ENCODE measurements at regions not wholly inside any gene's neighbourhood (a gene's known extent, or its start where the extent isn't known, plus 50 kb on each side); places are given as distances from the start of the nearest gene placed in this dataset.

GRCh38 chr7:53087274-53087673 lies 51.8 kb downstream of the POM121L12 start:
- no peaks in the 10 kb centered on the region for H3K9me3 ChIP-seq (ENCODE audit: low read length)
- H3K27ac ChIP-seq (ENCODE audit: low read depth, low read length), result no peak overlapping the region
- peaks cover 12 to 46% (median 27%) of the 10 kb centered on the region in 5 donors for H3K9me3 Mint-ChIP-seq
- H3K36me3 ChIP-seq (ENCODE audit: insufficient read depth, low read length), result no peaks in the 10 kb centered on the region
- no peaks in the 10 kb centered on the region for H3K27me3 Mint-ChIP-seq
- H3K27ac Mint-ChIP-seq, result no peak overlapping the region
- no peak for DNase-seq
- H3K4me1 Mint-ChIP-seq, result no peaks in the 10 kb centered on the region
- CTCF ChIA-PET, result no interaction called here
- POLR2A ChIA-PET, result no interaction called here
- H3K4me3 Mint-ChIP-seq, result no peak overlapping the region
- H3K36me3 Mint-ChIP-seq, result no peaks in the 10 kb centered on the region
- H3K4me3 ChIP-seq (ENCODE audit: low read length), result no peak overlapping the region
- no peaks in the 10 kb centered on the region for H3K27me3 ChIP-seq (ENCODE audit: insufficient read depth, low read length, poor library complexity, severe bottlenecking)
- H3K4me1 ChIP-seq (ENCODE audit: insufficient read depth, low read length), result no peaks in the 10 kb centered on the region

- no peak overlapping the region for H3K4me3 Mint-ChIP-seq
- no peaks in the 10 kb centered on the region for H3K4me1 Mint-ChIP-seq
- no peaks in the 10 kb centered on the region for H3K36me3 Mint-ChIP-seq
- Histone ChIP-seq H3K9me3 (ENCODE audit: low read length) (no peaks in the 10 kb centered on the region), H3K4me3 (ENCODE audit: low read length) (no peak overlapping the region), H3K4me1 (ENCODE audit: insufficient read depth, low read length) (no peaks in the 10 kb centered on the region), H3K36me3 (ENCODE audit: insufficient read depth, low read length) (no peaks in the 10 kb centered on the region), H3K27ac (ENCODE audit: low read depth, low read length) (no peak overlapping the region), H3K27me3 (ENCODE audit: insufficient read depth, low read length, poor library complexity, severe bottlenecking) (no peaks in the 10 kb centered on the region)
- no peak overlapping the region for H3K27ac Mint-ChIP-seq
- DNase-seq, result no peak
- ChIA-PET CTCF (no interaction called here), POLR2A (no interaction called here)
- H3K9me3 Mint-ChIP-seq, result peaks cover 7 to 52% (median 16%) of the 10 kb centered on the region in 5 donors
- H3K27me3 Mint-ChIP-seq, result no peaks in the 10 kb centered on the region
These were observed 58.8 kb downstream of the POM121L12 start for GRCh38 chr7:53094191-53094590.

- CTCF ChIA-PET, result no interaction called here
- Mint-ChIP-seq H3K4me1 (no peaks in the 10 kb centered on the region), H3K9me3 (peaks cover 7 to 57% (median 17%) of the 10 kb centered on the region in 5 donors), H3K27me3 (no peaks in the 10 kb centered on the region), H3K4me3 (no peak overlapping the region), H3K36me3 (no peaks in the 10 kb centered on the region), H3K27ac (no peak overlapping the region)
- Histone ChIP-seq H3K9me3 (ENCODE audit: low read length) (no peaks in the 10 kb centered on the region), H3K4me3 (ENCODE audit: low read length) (no peak overlapping the region), H3K27me3 (ENCODE audit: insufficient read depth, low read length, poor library complexity, severe bottlenecking) (no peaks in the 10 kb centered on the region), H3K4me1 (ENCODE audit: insufficient read depth, low read length) (no peaks in the 10 kb centered on the region), H3K36me3 (ENCODE audit: insufficient read depth, low read length) (no peaks in the 10 kb centered on the region), H3K27ac (ENCODE audit: low read depth, low read length) (no peak overlapping the region)
- no peak for DNase-seq
- POLR2A ChIA-PET, result no interaction called here
These were observed 59.4 kb downstream of the POM121L12 start for GRCh38 chr7:53094827-53095226.

DNA sequence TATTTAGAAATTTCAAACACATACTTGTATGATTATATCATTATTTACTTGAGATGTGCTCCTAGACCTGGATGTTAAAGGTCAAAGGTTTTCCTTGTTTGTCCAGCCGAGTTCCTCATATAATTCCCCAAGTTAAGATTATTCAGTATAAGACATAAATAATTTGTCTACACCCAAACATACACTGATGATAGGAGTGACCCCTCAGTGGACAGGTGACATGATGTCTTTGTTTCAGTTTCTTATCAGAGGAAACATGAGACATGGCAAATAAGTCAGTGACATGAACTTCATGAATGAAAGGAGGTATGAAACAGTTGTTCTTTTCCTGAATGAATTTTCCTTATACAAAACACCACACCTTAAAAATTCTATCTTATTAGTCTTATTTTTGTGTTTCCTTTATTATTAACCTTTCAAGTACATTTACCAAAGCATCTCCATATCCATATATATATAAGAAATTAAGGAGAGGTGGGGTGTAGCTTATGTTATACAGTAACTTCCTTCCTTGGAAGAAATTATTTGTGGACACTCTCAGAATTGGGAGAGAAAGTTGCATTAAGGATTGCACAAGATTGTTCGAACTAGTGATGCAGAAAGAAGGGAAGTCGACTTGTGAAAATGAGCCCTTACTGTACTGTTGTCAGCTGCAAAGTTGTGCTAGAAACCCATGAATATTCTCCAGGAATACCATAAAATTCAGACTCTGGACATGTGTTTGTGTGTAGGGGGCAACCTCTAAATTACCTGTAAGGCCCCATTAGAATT lies 60.5 kb downstream of the POM121L12 start:
- Mint-ChIP-seq H3K27me3 (no peaks in the 10 kb centered on the region), H3K36me3 (no peaks in the 10 kb centered on the region), H3K4me1 (no peaks in the 10 kb centered on the region), H3K9me3 (peaks cover 10 to 65% (median 20%) of the 10 kb centered on the region in 5 donors), H3K27ac (no peak overlapping the region), H3K4me3 (no peak overlapping the region)
- H3K4me1 ChIP-seq (ENCODE audit: insufficient read depth, low read length), result no peaks in the 10 kb centered on the region
- no peaks in the 10 kb centered on the region for H3K27me3 ChIP-seq (ENCODE audit: insufficient read depth, low read length, poor library complexity, severe bottlenecking)
- ChIA-PET POLR2A (no interaction called here), CTCF (no interaction called here)
- no peaks in the 10 kb centered on the region for H3K36me3 ChIP-seq (ENCODE audit: insufficient read depth, low read length)
- no peak overlapping the region for H3K4me3 ChIP-seq (ENCODE audit: low read length)
- no peak overlapping the region for H3K27ac ChIP-seq (ENCODE audit: low read depth, low read length)
- no peaks in the 10 kb centered on the region for H3K9me3 ChIP-seq (ENCODE audit: low read length)
- DNase-seq, result no peak

- Histone ChIP-seq H3K27ac (ENCODE audit: low read depth, low read length) (no peak overlapping the region), H3K9me3 (ENCODE audit: low read length) (no peaks in the 10 kb centered on the region), H3K4me1 (ENCODE audit: insufficient read depth, low read length) (no peaks in the 10 kb centered on the region), H3K36me3 (ENCODE audit: insufficient read depth, low read length) (no peaks in the 10 kb centered on the region), H3K4me3 (ENCODE audit: low read length) (no peak overlapping the region), H3K27me3 (ENCODE audit: insufficient read depth, low read length, poor library complexity, severe bottlenecking) (no peaks in the 10 kb centered on the region)
- ChIA-PET POLR2A (no interaction called here), CTCF (no interaction called here)
- no peak overlapping the region for H3K4me3 Mint-ChIP-seq
- no peaks in the 10 kb centered on the region for H3K27me3 Mint-ChIP-seq
- H3K36me3 Mint-ChIP-seq, result no peaks in the 10 kb centered on the region
- H3K4me1 Mint-ChIP-seq, result no peaks in the 10 kb centered on the region
- peaks cover 14 to 57% (median 24%) of the 10 kb centered on the region in 5 donors for H3K9me3 Mint-ChIP-seq
- no peak overlapping the region for H3K27ac Mint-ChIP-seq
- no peak for DNase-seq
These were observed 64.7 kb downstream of the POM121L12 start for GRCh38 chr7:53100091-53100490.

GRCh38 chr7:53101026-53101425 lies 65.6 kb downstream of the POM121L12 start:
- Mint-ChIP-seq H3K4me1 (no peaks in the 10 kb centered on the region), H3K36me3 (no peaks in the 10 kb centered on the region), H3K27ac (no peak overlapping the region), H3K4me3 (no peak overlapping the region), H3K27me3 (no peaks in the 10 kb centered on the region), H3K9me3 (peaks cover 13 to 57% (median 24%) of the 10 kb centered on the region in 5 donors)
- H3K9me3 ChIP-seq (ENCODE audit: low read length), result no peaks in the 10 kb centered on the region
- no peak overlapping the region for H3K27ac ChIP-seq (ENCODE audit: low read depth, low read length)
- no peak for DNase-seq
- no peaks in the 10 kb centered on the region for H3K4me1 ChIP-seq (ENCODE audit: insufficient read depth, low read length)
- ChIA-PET CTCF (no interaction called here), POLR2A (no interaction called here)
- no peak overlapping the region for H3K4me3 ChIP-seq (ENCODE audit: low read length)
- H3K27me3 ChIP-seq (ENCODE audit: insufficient read depth, low read length, poor library complexity, severe bottlenecking), result no peaks in the 10 kb centered on the region
- H3K36me3 ChIP-seq (ENCODE audit: insufficient read depth, low read length), result no peaks in the 10 kb centered on the region

GRCh38 chr7:53110425-53110824 lies 75.0 kb downstream of the POM121L12 start:
- H3K36me3 Mint-ChIP-seq, result no peaks in the 10 kb centered on the region
- H3K27ac ChIP-seq (ENCODE audit: low read depth, low read length), result no peak overlapping the region
- peaks cover 0 to 14% (median 8%) of the 10 kb centered on the region in 5 donors for H3K9me3 Mint-ChIP-seq
- POLR2A ChIA-PET, result no interaction called here
- no peak for DNase-seq
- H3K4me3 Mint-ChIP-seq, result no peak overlapping the region
- no peaks in the 10 kb centered on the region for H3K9me3 ChIP-seq (ENCODE audit: low read length)
- H3K36me3 ChIP-seq (ENCODE audit: insufficient read depth, low read length), result no peaks in the 10 kb centered on the region
- CTCF ChIA-PET, result no interaction called here
- no peaks in the 10 kb centered on the region for H3K4me1 Mint-ChIP-seq
- H3K4me3 ChIP-seq (ENCODE audit: low read length), result no peak overlapping the region
- no peaks in the 10 kb centered on the region for H3K4me1 ChIP-seq (ENCODE audit: insufficient read depth, low read length)
- H3K27me3 ChIP-seq (ENCODE audit: insufficient read depth, low read length, poor library complexity, severe bottlenecking), result no peaks in the 10 kb centered on the region
- no peak overlapping the region for H3K27ac Mint-ChIP-seq
- H3K27me3 Mint-ChIP-seq, result no peaks in the 10 kb centered on the region

- Mint-ChIP-seq H3K9me3 (peaks cover 0 to 14% (median 8%) of the 10 kb centered on the region in 5 donors), H3K4me1 (no peaks in the 10 kb centered on the region), H3K27ac (no peak overlapping the region), H3K27me3 (no peaks in the 10 kb centered on the region), H3K36me3 (no peaks in the 10 kb centered on the region), H3K4me3 (no peak overlapping the region)
- CTCF ChIA-PET, result no interaction called here
- Histone ChIP-seq H3K4me1 (ENCODE audit: insufficient read depth, low read length) (no peaks in the 10 kb centered on the region), H3K4me3 (ENCODE audit: low read length) (no peak overlapping the region), H3K9me3 (ENCODE audit: low read length) (no peaks in the 10 kb centered on the region), H3K27ac (ENCODE audit: low read depth, low read length) (no peak overlapping the region), H3K27me3 (ENCODE audit: insufficient read depth, low read length, poor library complexity, severe bottlenecking) (no peaks in the 10 kb centered on the region), H3K36me3 (ENCODE audit: insufficient read depth, low read length) (no peaks in the 10 kb centered on the region)
- POLR2A ChIA-PET, result no interaction called here
- no peak for DNase-seq
These were observed 75.6 kb downstream of the POM121L12 start for GRCh38 chr7:53111031-53111430.
